ENCODE measurements at regions not wholly inside any gene's neighbourhood (a gene's known extent, or its start where the extent isn't known, plus 50 kb on each side); places are given as distances from the start of the nearest gene placed in this dataset.

DNA sequence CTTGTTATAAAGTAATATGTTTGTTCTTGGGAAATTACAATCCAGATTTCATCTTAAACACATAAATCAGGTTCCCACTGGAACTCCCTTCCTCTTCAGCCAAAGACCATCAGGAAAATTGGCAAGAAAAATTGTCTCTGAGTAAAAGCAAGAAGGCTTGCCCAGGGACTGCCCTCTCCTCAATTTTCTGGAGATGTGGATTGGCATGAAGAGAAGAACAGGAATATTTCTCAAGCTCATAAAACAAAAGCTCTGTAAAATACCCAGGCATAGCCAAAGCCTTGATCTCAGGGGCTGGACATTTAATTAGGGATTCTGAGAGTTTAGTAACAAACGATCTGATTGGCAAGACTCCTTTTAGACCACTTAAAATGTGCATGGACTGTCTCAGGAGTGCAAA lies 223.4 kb downstream of the ZNF608 start:
- DNase-seq (no peak), ATAC-seq (no peak)
- TF ChIP-seq, protein P1, sequence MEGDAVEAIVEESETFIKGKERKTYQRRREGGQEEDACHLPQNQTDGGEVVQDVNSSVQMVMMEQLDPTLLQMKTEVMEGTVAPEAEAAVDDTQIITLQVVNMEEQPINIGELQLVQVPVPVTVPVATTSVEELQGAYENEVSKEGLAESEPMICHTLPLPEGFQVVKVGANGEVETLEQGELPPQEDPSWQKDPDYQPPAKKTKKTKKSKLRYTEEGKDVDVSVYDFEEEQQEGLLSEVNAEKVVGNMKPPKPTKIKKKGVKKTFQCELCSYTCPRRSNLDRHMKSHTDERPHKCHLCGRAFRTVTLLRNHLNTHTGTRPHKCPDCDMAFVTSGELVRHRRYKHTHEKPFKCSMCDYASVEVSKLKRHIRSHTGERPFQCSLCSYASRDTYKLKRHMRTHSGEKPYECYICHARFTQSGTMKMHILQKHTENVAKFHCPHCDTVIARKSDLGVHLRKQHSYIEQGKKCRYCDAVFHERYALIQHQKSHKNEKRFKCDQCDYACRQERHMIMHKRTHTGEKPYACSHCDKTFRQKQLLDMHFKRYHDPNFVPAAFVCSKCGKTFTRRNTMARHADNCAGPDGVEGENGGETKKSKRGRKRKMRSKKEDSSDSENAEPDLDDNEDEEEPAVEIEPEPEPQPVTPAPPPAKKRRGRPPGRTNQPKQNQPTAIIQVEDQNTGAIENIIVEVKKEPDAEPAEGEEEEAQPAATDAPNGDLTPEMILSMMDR (IDR thresholded peaks at IDR 0.05): no peak
- H3K4me3 ChIP-seq: no peak overlapping the region
- intact Hi-C loops (cut with DNase I, micrococcal nuclease): no loop called here
- H3K9me3 ChIP-seq: no peaks in the 10 kb centered on the region
- no peaks in the 10 kb centered on the region for H3K4me1 ChIP-seq (ENCODE audit: low read depth)
- no peaks in the 10 kb centered on the region for H3K36me3 ChIP-seq (ENCODE audit: low read depth)

DNA sequence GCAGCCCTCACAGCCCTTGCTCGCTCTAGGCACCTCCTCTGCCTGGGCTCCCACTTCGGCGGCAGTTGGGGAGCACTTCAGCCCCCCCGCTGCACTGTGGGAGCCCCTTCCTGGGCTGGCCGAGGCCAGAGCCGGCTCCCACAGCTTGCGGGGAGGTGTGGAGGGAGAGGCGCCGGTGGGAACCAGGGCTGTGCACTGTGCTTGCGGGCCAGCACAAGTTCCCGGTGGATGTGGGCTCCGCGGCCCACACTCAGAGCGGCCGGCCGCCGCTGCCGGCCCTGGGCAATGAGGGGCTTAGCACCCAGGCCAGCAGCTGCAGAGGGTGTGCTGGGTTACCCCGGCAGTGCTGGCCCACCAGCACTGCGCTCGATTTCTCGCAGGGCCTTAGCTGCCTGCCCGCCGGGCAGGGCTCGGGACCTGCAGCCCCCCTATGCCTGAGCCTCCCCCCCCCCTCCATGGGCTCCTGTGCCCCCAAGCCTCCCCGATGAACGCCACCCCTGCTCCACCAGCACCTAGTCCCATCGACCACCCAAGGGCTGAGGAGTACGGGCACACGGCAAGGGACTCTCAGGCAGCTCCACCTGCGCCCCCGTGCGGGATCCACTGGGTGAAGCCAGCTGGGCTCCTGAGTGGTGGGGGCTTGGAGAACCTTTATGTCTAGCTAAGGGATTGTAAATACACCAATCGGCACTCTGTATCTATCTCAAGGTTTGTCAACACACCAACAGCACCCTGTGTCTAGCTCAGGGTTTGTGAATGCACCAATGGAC lies 224.8 kb downstream of the ZNF608 start:
- H3K36me3 ChIP-seq (ENCODE audit: low read depth): no peaks in the 10 kb centered on the region
- no peaks in the 10 kb centered on the region for H3K9me3 ChIP-seq
- no peak for ATAC-seq
- TF ChIP-seq, protein P1 (IDR thresholded peaks at IDR 0.05): no peak
- no peak for DNase-seq
- no peaks in the 10 kb centered on the region for H3K4me1 ChIP-seq (ENCODE audit: low read depth)
- H3K4me3 ChIP-seq: no peak overlapping the region
- intact Hi-C loops (cut with DNase I, micrococcal nuclease): no loop called here

DNA sequence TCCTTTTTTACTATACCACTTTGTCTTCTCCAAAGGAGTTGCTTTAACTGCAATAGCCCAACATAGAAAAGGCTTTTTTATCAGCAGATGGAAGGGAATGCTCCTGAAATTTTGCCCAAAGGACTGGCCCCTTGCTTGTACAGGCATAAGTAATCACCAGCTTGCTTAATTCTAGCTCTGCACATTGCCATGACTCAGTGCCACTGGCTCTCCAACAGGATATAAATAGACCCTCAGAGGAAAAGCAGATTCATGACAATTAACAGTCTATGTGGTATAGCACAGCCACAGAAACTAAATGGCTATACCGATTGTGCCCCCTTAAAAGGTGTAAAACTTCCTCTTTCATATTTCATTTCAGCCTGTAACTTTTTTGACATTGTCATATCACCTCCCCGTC lies 227.0 kb downstream of the ZNF608 start:
- DNase-seq (no peak), ATAC-seq (no peak)
- intact Hi-C loops (cut with DNase I, micrococcal nuclease): no loop called here
- H3K9me3 ChIP-seq: no peaks in the 10 kb centered on the region
- TF ChIP-seq, protein P1 (IDR thresholded peaks at IDR 0.05): no peak
- no peak overlapping the region for H3K4me3 ChIP-seq
- no peaks in the 10 kb centered on the region for H3K36me3 ChIP-seq (ENCODE audit: low read depth)
- H3K4me1 ChIP-seq (ENCODE audit: low read depth): no peaks in the 10 kb centered on the region

DNA sequence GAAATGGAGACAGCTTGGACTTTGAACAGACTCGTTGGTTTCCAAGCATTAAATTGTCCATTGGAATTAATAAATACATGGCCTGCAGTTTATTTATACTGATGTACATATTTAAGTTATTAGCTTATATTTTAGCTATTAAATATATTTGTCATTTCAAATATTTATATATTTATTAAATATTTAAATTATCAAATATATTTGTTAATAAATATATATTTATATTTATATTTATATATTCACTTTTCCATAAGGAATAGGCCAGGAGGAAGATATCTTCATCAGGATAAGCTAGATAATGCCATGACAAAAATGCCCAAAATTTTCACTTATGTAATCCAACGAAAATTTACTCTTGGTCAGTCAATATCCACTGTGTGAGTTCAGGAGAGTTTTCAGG lies 229.9 kb downstream of the ZNF608 start:
- ATAC-seq: no peak
- TF ChIP-seq, protein P1 (IDR thresholded peaks at IDR 0.05): no peak
- H3K4me1 ChIP-seq (ENCODE audit: low read depth): no peaks in the 10 kb centered on the region
- intact Hi-C loops (cut with DNase I, micrococcal nuclease): no loop called here
- H3K4me3 ChIP-seq: no peak overlapping the region
- no peak for DNase-seq
- no peaks in the 10 kb centered on the region for H3K36me3 ChIP-seq (ENCODE audit: low read depth)
- H3K9me3 ChIP-seq: no peaks in the 10 kb centered on the region

DNA sequence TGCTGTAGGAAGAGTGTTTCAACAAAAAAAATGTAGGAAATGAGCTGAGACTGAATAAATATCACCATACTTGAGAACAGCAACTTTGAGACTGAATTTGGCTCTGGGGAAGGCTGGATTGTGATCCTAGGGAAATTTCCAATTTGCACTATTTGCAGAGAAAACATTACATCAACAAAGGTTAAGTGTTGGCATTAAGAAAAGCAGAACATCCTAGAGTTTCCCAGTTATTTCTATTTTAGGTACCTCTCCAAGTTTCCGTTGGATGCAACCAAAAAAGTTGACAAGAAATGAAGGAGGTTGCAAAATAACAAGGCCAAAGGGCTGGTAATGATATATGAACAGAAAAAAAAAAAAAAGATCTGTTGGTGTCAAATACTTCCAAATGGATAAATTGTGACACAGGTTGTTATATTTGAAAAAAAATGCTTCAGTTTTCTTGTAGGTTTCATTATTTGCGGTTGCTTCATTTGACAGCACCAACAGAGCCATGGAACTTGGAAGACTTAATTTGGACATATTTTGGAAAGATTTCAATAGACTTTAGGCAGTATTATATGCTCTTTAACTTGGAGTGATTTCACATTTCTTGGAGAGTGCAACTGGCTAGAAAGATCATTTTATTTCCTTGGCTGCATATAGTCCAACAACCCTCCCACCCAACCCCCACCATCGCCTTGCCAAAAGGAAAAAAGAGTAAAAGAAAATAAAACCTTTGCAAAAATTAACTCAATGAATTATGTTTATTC lies 230.8 kb downstream of the ZNF608 start:
- intact Hi-C loops (cut with DNase I, micrococcal nuclease): no loop called here

More for the DNA sequence above, 230.8 kb downstream of the ZNF608 start:
- ATAC-seq: no peak
- Histone ChIP-seq H3K9me3 (no peaks in the 10 kb centered on the region), H3K4me1 (ENCODE audit: low read depth) (no peaks in the 10 kb centered on the region), H3K4me3 (no peak overlapping the region), H3K36me3 (ENCODE audit: low read depth) (no peaks in the 10 kb centered on the region)
- no peak for DNase-seq
- TF ChIP-seq, protein P1 (IDR thresholded peaks at IDR 0.05): no peak

Data from mucosa of descending colon (tissue), 3 donors.